ENCODE measurements at regions not wholly inside any gene's neighbourhood (a gene's known extent, or its start where the extent isn't known, plus 50 kb on each side); places are given as distances from the start of the nearest gene placed in this dataset.

DNA sequence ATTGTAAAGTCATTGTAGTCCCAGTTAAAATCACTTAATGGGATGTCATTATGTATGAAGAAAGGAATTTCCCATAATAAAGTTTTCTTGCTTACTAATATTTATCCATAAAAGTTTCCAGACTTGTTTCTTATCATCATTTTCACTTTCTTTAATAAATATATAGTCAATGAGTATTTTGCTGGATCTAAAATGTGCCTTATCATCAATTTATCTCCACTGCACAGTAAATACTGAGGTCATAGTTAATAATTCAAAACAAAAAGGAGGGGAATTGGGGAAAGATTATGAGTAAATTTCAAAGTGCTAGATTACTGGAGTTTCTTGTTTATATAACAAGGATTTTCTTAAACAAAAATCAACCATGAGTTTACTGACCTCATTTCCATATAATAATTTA, 279.5 kb upstream of the DKK2 start:
- Histone ChIP-seq H3K4me3 (ENCODE audit: low read length in 3 of 3) (no peak overlapping the region), H3K9ac (ENCODE audit: low read length in 3 of 3) (no peak overlapping the region), H3K27ac (ENCODE audit: low read depth in 2 of 2, low read length in 2 of 2) (no peak overlapping the region), H3K27me3 (ENCODE audit: control insufficient read depth, insufficient read depth, low read length) (no peaks in the 10 kb centered on the region), H3K4me1 (ENCODE audit: control insufficient read depth in 2 of 3, insufficient read depth in 2 of 3, low read depth in 1 of 3, low read length in 3 of 3) (no peaks in the 10 kb centered on the region), H3K9me3 (ENCODE audit: control insufficient read depth in 2 of 3, insufficient read depth in 1 of 3, low read length in 3 of 3) (no peaks in the 10 kb centered on the region), H3K36me3 (ENCODE audit: control insufficient read depth in 2 of 3, insufficient read depth in 3 of 3, low read length in 3 of 3) (no peaks in the 10 kb centered on the region)
- TF ChIP-seq, protein P1, sequence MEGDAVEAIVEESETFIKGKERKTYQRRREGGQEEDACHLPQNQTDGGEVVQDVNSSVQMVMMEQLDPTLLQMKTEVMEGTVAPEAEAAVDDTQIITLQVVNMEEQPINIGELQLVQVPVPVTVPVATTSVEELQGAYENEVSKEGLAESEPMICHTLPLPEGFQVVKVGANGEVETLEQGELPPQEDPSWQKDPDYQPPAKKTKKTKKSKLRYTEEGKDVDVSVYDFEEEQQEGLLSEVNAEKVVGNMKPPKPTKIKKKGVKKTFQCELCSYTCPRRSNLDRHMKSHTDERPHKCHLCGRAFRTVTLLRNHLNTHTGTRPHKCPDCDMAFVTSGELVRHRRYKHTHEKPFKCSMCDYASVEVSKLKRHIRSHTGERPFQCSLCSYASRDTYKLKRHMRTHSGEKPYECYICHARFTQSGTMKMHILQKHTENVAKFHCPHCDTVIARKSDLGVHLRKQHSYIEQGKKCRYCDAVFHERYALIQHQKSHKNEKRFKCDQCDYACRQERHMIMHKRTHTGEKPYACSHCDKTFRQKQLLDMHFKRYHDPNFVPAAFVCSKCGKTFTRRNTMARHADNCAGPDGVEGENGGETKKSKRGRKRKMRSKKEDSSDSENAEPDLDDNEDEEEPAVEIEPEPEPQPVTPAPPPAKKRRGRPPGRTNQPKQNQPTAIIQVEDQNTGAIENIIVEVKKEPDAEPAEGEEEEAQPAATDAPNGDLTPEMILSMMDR (IDR thresholded peaks at IDR 0.05; ENCODE audit: borderline replicate concordance, extremely low read depth, insufficient read depth): no peak
- no peak for FAIRE-seq
- DNase-seq: no peak
- intact Hi-C loops (cut with DNase I): no loop called here

DNA sequence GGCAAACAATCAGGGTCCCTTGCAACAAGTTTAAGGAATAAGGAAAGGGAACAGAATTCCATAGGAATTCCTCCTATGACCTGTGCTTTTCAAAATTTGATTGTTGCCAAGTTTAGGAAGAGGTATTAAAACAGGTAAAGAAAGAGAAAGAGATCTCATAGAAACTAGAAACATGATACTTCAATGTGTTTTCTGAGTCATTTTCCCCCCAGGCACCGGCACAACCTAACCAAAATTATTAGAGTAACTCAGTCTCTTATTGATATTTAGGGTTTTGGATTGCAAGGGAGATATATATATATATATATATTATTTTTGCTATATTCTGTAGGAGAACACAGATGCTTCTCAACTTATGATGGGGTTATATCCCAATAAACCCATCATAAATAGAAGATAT, 278.0 kb upstream of the DKK2 start:
- no peak for FAIRE-seq
- intact Hi-C loops (cut with DNase I): no loop called here
- H3K36me3 ChIP-seq (ENCODE audit: control insufficient read depth in 2 of 3, insufficient read depth in 3 of 3, low read length in 3 of 3): no peaks in the 10 kb centered on the region

DNA sequence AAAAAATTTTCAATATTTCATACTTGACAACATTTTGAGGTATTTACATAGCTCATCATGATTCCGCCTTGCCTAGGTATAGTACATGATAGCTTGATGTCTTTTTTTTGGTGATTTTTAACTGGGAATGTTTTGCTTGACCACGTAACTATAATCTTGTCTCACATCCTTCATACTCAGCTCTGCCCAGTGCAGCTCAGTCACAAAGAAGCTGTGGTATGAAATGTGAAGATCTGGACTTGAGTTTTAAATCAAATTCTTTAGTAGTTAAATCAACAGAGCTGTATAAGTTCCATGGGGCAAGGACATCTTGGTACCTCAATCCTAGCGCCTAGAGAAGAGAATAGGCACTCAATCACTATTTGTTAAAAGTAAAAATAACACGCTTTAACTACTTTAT, 276.3 kb upstream of the DKK2 start:
- Histone ChIP-seq H3K9ac (ENCODE audit: low read length in 3 of 3) (no peak overlapping the region), H3K27me3 (ENCODE audit: control insufficient read depth, insufficient read depth, low read length) (no peaks in the 10 kb centered on the region), H3K4me3 (ENCODE audit: low read length in 3 of 3) (no peak overlapping the region), H3K4me1 (ENCODE audit: control insufficient read depth in 2 of 3, insufficient read depth in 2 of 3, low read depth in 1 of 3, low read length in 3 of 3) (no peaks in the 10 kb centered on the region), H3K9me3 (ENCODE audit: control insufficient read depth in 2 of 3, insufficient read depth in 1 of 3, low read length in 3 of 3) (no peaks in the 10 kb centered on the region), H3K27ac (ENCODE audit: low read depth in 2 of 2, low read length in 2 of 2) (no peak overlapping the region), H3K36me3 (ENCODE audit: control insufficient read depth in 2 of 3, insufficient read depth in 3 of 3, low read length in 3 of 3) (no peaks in the 10 kb centered on the region)
- no peak for FAIRE-seq
- intact Hi-C loops (cut with DNase I): no loop called here
- no peak for DNase-seq
- TF ChIP-seq, protein P1 (IDR thresholded peaks at IDR 0.05; ENCODE audit: borderline replicate concordance, extremely low read depth, insufficient read depth): no peak

More for the DNA sequence above, 278.0 kb upstream of the DKK2 start:
- TF ChIP-seq, protein P1 (IDR thresholded peaks at IDR 0.05; ENCODE audit: borderline replicate concordance, extremely low read depth, insufficient read depth): no peak
- Histone ChIP-seq H3K9me3 (ENCODE audit: control insufficient read depth in 2 of 3, insufficient read depth in 1 of 3, low read length in 3 of 3) (no peaks in the 10 kb centered on the region), H3K4me1 (ENCODE audit: control insufficient read depth in 2 of 3, insufficient read depth in 2 of 3, low read depth in 1 of 3, low read length in 3 of 3) (no peaks in the 10 kb centered on the region), H3K27ac (ENCODE audit: low read depth in 2 of 2, low read length in 2 of 2) (no peak overlapping the region), H3K4me3 (ENCODE audit: low read length in 3 of 3) (no peak overlapping the region), H3K9ac (ENCODE audit: low read length in 3 of 3) (no peak overlapping the region), H3K27me3 (ENCODE audit: control insufficient read depth, insufficient read depth, low read length) (no peaks in the 10 kb centered on the region)
- no peak for DNase-seq

DNA sequence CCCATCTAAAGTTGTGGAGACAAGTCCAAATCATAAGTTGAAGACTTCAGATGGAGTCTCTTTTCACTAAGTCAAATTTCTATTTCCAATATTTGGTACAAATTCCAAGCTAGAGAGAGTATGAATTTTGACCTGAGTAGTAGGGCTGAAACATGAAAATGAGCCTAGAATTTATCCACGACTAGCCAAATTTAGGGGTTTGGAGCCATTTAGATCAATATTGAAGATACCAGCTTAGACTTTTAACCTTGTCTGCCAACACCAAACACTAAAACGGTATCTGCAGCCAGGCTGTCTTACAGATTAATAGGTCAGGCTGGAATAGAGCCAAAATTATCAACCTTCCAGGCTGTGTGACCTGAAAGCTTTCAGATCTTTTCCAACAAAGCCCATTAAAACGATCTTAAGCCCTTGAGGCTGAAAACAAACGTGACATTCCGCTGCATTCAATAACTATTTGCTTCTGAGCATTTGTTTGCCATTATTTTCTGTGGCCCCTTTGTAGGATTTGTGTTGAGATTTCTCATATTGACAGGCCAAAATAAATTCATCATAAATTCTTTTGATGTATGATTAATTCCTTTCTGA, 268.7 kb upstream of the DKK2 start:
- Histone ChIP-seq H3K4me3 (ENCODE audit: low read length in 3 of 3) (no peak overlapping the region), H3K4me1 (ENCODE audit: control insufficient read depth in 2 of 3, insufficient read depth in 2 of 3, low read depth in 1 of 3, low read length in 3 of 3) (no peaks in the 10 kb centered on the region), H3K27ac (ENCODE audit: low read depth in 2 of 2, low read length in 2 of 2) (no peak overlapping the region), H3K9ac (ENCODE audit: low read length in 3 of 3) (no peak overlapping the region), H3K36me3 (ENCODE audit: control insufficient read depth in 2 of 3, insufficient read depth in 3 of 3, low read length in 3 of 3) (no peaks in the 10 kb centered on the region), H3K27me3 (ENCODE audit: control insufficient read depth, insufficient read depth, low read length) (no peaks in the 10 kb centered on the region), H3K9me3 (ENCODE audit: control insufficient read depth in 2 of 3, insufficient read depth in 1 of 3, low read length in 3 of 3) (no peaks in the 10 kb centered on the region)
- DNase-seq: peak in 1 of 5 donors; percentile 7
- intact Hi-C loops (cut with DNase I): no loop called here
- TF ChIP-seq, protein P1 (IDR thresholded peaks at IDR 0.05; ENCODE audit: borderline replicate concordance, extremely low read depth, insufficient read depth): no peak
- FAIRE-seq: no peak

Data from kidney (tissue), 13 donors.